COR-L47 (cell line): ENCODE measurements at regions not wholly inside any gene's neighbourhood (a gene's known extent, or its start where the extent isn't known, plus 50 kb on each side); places are given as distances from the start of the nearest gene placed in this dataset.

Experiments used
- DNase-seq: peaks from one replicate; lab custom pipeline; 2025; lab: John Stamatoyannopoulos, UW

DNA sequence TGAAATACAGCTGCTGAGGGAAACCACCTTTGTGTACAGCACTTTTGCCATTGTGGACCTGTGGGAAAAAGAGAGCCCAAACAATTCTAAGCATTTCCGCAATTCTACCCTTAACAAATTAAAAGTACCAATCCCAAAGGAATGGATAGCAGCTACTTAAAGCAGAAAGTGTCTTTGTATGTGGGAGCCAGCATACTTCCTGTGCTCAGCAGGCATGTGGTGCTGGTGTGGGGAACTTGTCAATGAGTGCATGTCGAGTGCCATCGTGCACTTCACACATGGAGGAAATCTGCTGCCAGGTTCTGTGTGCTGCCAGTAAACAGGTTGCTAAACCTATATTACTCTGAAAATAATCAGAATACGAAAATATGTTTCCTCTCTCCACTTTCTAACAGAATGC, 399.0 kb downstream of the LRRC70 start:
- DNase-seq: no peak

DNA sequence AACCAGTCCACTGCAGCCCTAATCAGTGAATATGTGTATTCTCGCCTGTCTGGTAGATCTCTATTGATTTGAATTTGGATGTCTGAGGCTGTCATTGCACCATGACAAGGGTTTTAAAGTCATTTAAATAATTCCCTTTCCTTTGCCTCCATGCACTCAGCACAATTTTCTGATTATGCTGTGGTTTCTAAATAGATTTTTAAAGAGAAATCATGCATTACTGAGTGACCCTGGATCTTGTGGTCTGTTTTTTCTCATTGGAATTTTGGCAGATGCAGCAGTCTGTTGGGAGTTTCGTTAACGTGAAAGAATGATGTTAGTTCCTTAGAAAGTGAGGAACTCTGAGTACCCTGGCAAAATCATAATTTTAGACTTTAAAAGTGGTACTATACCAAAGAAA, 396.0 kb downstream of the LRRC70 start:
- DNase-seq: no peak

DNA sequence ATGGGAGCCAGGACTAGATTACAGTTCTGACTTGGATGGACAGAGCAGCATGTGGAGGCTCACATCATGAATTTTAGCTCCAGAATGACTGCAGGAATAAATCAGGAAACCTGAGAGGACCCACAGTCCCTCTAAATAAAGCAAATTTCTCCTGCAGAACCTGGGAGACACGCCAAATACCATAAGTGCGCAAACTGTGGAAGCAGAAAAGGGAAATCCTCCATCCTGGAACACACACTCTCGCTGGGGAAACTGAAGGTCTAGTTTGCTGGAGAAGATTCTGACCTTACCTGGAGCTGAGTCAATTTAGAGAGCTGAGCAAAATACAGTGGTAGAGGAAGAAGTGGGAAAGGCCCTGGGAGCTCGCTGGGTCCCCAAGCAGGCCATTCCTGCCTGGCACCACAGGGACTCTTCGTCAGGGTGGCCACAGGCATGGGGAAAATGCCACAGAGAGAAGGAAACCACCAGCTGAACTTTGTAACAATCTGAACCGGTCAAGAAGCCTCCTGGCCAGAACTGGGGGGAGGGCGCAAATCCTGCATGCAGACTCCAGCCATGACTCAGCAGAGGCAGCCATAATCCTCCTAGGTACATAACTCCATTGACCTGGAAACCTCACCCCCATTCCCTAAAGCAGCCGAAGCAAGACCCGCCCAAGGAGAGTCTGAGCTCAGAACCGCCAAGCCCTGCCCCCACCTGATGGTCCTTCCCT, 390.9 kb downstream of the LRRC70 start:
- no peak for DNase-seq

DNA sequence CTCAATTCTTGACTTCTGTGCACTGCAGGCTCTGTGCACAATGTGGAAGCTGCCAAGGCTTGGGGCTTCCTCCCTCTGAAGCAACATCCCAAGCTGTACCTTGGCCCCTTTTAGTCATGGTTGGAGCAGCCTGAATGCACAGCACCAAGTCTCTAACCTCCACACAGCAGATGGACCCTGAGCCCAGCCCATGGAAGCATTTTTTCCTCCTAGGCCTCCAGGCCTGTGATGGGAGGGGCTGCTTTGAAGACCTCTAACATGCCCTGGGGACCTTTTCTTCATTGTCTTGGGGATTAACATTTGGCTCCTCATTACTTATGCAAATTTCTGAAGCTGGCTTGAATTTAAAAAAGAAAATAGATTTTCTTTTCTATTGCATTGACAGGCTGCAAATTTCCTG, 385.8 kb downstream of the LRRC70 start:
- DNase-seq: no peak

DNA sequence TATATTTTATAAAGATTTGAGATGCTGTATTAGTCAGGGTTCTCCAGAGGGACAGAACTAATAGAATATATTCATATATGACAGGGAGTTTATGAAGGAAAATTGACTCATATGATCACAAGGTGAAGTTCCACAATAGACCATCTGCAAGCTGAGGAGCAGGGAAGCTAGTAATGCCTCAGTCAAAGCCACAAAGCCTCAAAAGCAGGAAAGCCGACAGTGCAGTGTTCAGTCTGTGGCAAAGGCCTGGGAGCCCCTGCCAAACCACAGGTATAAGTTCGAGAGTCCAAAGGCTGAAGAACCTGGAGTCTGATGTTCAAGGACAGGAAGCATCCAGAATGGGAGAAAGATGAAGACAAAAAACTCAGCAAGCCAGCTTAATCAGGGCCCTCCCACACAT, 382.2 kb downstream of the LRRC70 start:
- no peak for DNase-seq

DNA sequence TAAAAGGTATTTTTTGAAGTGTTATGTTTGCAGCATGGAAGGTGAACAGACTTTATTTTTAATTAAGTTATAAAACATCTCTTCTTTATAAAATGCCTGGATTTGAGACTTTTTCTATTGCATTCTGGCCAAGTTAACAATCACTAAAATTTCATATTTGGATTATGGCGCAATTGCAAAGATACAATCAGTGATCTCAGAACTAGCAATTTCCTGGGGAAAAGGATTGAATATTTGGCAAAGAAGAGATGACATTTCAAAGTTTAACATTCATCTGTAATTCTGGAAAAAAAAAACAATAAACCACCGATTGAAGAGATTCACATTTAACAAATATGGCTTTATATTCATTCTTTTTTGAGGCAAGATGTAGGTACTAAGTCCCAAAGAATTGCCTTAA, 378.0 kb downstream of the LRRC70 start:
- no peak for DNase-seq

DNA sequence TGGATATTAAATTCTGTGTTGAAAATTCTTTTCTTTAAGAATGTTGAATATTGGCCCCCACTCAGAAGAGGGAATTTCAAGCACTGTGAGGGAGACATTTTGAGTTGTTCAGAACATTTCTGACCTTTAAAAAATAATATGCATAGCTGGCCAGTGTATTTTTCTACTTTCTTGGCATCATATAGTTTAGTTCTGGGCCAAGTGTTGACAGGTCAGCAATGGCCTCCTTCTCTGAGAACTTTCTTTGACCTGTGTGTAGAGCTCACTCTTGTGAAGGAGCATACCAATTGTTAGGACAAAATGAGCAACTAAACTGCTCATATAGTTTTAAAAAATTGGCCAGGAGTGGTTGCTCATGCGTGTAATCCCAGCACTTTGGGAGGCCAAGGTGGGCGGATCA, 376.0 kb downstream of the LRRC70 start:
- no peak for DNase-seq

DNA sequence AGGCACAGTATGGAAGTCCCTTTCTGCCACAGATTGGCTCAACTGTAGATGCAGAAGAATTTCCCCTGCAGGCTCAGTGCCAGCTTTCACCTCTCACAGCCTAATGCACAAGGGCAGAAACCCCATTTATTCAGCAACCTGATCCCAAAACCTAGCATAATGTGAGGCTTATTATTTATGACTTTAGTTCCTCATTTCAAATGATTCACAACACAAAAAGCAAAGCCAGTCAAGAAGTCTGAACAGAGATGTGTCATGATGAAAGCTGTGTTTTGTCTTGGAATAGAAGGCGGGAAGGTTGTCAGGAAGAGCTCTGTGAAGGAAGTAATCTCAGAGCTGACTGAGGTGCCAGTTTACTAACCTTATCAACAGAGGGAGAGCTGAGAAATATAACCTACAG, 369.7 kb downstream of the LRRC70 start:
- DNase-seq: no peak

DNA sequence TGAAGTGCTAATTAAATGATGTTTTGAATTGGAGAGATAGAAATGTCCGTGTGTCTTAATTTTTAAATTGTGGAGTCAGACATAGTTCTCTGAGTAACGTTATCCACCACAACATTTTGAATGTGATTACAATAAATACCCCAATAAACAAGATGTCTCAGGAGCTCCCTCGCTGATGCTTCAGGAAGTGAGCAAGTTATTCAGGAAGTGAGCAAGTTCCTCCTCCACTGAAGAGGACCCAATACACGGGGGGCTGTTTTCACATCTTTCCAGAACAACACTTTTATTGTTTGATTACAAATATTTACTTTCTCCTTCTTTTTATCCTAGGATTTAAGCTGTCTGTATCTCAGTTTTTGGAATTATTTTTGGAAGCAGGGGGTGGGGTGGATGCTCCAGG, 363.8 kb downstream of the LRRC70 start:
- DNase-seq: no peak

DNA sequence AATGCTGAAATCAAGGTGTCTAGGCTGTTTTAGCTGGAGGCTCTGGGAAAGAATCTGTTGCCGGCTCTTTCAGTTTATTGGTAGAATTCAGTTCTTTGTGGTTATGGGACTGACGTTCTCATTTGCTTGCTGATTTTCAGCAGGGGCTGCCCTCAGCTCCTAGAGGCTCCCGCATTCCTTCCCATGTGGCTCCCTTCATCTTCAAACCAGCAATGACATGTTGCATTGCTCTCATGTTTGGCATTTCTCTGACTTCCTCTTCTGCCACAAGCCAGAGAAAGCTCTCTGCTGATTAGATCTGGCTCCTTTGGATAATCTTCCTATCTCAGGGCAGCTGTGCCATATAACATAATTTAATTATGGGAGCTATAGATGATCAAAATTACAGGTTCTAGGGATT, 360.3 kb downstream of the LRRC70 start:
- no peak for DNase-seq

DNA sequence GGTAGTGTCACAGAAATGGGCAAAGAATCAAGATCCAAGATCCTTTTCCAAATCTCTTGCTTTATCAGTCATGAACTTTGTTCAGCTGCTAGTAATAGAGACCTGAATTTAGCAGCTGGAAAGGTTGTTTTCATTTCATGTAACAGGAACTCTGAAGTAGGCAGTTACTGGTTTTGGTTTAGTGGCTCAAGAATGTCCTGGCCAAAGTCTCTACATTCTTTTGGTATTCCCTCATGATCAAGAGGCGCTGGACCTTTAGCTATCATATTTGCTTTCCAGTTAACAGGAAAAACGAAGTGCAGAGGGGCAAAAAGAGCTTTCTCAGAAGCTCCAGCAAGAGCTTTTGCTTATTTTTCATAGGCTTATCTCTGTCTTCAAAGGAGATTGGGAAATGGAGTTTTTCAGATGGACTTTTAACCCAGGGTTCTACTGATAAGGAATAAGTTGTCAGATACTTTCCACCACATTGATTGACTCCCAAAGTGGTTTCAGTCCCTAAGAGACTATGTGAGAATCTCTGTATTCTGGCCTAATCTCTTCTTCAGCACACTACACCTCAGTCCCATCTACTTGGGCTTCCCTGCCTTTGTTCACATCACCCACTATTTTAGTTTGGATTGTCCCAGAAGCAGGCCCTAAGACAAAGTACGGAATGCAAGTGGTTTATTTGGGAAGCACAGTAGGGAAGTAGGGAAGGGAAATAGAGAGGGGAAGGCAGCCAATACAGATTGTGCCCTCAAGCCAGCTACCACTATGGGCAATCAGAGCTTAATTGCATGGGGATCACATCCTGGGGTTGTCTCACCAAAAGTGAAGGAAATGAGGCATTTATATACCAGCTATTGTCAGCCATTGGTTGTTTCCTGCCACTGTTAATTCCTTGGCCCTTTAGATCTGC, 359.3 kb downstream of the LRRC70 start:
- no peak for DNase-seq

DNA sequence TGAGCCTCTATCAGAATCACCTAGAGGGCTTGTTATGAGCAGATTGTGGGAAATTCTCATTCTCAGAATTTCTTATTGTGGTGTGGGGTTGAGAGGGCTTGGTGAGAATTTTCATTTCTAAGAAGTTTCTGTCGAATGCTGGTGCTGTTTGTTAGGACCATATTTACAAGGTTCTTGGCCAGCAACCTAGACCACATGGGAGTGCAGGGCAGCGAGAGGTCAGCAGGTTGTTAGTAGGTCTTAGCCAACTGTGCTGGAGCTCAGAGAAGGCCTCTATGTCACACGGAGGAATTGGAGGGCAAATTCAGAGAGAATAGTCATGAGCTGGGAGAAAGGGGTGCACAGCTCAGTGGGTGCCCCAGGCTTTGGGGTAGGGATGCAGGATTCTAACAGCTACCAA, 357.0 kb downstream of the LRRC70 start:
- no peak for DNase-seq

DNA sequence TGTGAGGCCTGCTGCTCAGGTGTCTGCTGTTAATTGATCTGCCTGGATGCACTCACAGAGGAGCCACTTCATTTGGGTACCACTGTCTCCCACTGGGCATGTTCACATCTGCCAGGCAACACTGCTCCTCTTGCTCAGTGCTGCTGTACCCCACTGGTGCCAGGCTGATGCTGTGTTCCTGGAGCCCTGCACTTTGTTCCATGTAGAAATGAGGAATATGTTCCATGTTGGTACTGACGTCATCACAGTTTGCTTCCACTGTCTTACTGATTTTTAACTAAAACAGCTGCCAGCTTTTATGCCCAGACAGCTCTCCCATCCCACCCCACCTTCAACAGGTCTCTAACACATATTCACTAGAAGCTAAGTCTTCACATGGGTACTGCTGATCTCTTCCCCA, 355.7 kb downstream of the LRRC70 start:
- no peak for DNase-seq

DNA sequence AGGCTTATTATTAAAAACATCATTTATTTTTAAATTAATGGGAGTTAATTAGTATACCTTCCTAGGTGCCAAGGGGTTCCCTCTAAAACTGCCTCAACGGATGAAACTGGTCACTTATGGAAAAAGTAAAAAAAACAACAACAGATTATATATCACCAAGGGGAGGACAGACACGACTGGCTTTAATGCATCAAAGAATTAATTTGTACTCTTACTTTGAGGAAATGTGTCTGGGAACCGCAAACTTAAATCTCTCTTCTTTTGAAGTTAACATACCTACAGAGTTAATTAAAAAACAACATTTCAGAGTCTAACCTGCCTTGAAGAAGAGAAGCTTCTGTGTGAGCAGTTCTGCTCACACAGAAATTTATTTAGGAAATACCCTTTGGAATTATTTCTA, 354.6 kb downstream of the LRRC70 start:
- DNase-seq: no peak

DNA sequence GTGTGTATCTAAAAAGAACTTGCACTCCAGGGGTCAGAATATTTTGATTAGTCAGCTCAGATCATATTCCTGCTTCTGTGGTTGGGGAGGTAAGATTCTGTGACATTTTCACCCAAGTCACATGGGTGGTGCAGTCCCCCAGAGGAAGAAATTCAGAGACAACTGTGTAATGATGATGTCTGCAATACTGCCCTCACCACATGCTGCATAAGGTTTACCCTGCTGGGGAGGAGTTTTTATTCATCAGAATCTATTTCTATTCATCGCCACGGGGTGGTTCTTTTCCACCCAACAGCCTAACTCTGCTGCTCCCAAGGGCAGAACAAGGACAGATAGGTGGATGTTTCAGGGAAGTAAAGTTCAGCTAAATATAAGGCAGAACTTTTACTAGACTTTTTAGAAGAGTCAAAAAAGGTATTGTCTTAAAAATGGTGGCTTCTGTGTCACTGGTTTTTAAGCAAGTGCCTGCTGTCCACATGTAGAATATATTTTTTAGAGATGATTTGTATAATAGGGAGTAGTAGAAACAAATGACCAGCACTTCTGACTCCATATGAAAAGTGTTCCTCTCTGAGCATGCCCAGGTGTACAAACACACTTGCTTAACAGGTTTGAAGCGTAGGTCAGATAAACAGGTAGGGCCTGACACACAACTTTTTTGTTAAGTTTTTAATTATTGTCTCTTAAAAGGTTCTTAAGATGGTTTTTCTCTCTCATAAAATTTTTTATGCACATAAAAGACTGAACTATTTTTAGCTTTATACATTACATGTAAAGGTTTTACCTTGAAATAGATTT, 352.7 kb downstream of the LRRC70 start:
- no peak for DNase-seq

DNA sequence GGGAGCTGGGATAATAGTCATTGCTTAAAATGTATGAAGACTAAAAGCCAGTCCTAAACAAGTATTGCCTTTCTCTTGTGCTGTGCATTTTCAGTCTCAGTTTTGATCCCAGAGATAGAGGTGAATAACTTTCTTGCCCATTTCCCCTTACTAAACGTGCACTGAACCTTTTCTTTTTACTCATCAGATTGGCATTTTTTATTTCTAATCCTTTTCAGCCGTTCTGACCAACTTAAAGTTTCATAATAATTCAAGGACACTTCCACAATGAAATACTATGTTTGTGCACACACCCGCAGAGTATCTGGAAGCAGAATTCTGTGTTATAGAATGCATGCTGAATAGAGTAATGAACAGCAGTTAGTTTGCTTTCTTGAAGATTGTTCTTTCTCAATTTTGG, 343.6 kb downstream of the LRRC70 start:
- no peak for DNase-seq

DNA sequence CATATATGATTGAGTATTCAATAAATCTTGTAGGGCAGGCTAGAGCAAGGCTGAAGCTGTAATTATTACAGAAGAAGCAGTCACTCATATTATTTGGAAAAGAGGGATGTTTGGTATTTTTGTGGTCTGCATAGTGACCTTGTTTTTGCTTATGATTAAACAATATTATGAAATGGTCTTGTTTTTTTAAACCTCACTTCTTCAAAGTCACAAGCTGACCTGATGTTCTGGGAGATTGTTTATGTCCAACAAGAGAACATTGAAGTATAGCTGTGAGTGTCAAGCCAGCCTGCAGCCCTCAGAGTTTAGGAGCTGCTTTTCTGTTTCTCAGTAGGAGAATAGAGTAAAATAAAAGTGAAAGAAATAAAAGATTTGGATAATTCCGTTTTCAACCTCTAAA, 342.2 kb downstream of the LRRC70 start:
- DNase-seq: no peak

DNA sequence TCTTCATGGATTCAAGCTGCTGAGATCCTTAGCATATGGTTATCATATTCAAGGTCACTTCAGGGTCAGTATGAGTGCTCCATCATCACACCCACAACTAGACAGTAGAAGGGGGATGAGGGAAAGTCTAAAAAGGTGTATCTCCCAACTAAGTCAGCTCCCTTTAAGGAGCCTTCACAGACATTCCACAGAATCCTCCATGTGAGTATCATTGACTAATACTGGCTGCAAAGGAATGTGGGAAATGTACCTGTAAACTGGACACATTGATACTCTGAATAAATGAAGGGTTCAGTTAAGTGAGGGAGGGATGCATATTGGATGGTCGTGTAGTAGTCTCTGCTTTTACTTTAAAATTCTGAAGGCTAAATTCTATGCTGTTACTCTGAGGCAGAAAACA, 330.7 kb downstream of the LRRC70 start:
- DNase-seq: no peak

DNA sequence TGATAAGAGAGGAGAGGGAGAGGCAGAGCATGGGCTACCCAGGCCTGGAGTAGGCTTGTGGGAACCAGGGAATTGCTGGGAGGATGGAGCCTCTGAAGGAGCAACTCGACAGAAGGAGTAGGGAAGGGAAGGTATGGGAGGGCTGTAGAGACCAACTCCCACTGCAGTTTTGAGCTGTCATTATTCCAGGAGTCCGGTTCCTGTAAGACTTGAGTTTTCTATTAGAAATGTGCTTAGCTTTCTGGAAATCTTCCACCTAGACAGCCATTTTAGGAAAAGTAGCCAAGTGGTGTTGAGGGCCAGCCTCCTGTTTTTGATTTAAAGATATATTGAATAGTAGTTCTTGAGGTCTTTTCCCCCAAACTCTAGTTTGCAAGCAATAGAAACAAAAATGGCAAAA, 323.5 kb downstream of the LRRC70 start:
- DNase-seq: no peak

DNA sequence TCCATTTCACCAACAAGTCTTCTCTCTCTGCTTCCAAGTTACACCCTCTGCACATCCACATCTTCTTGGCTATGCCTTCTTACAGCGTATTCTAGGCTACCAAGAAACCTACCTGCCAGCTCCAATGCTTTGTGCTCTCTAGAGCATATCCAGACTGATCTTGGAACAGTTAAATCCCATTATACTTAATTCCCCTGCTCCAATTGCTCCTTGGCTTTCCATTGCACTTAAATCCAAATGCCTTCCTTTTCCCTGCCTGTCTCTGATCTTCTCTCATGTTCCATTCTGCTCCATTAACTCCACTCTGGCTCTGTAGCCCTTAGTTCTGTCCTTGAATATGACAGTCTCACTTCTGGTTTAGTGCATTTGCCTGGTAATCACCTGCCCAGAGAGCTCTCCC, 322.4 kb downstream of the LRRC70 start:
- DNase-seq: no peak

DNA sequence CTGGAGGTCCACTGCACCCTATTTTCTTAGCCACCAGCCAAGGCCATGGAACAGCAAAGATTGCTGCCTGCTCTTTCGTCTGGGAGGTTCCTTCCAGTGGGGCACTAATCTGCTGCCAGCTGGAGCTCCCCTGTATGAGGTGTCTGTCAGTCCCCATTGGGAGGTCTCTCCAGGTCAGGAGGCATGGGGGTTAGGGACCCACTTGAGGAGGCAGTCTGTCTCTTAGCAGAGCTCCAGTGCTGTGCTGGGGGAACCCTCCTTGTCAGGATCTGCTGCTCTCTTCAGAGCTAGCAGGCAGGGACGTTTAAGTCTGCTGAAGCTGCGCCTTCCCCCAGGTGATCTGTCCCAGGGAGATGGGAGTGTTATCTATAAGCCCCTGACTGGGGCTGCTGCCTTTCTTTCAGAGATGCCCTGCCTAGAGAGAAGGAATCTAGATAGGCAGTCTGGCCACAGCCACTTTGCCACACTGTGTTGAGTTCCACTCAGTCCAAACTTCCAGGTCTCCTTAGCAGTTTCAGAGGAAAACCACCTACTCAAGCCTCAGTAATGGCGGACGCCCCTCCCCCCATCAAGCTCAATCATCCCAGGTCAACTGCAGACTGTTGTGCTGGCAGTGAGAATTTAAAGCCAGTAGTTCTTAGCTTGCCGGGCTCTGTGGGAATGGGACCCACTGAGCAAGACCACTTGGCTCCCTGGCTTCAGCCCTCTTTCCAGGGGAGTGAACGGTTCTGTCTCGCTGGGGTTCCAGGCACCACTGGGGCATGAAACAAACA, 317.7 kb downstream of the LRRC70 start:
- DNase-seq: no peak
